ENCODE measurements at regions not wholly inside any gene's neighbourhood (a gene's known extent, or its start where the extent isn't known, plus 50 kb on each side); places are given as distances from the start of the nearest gene placed in this dataset.

GRCh38 chr16:35570946-35571345 is 2111.5 kb downstream of the TP53TG3F start:
- no peak for DNase-seq
- no peaks in the 10 kb centered on the region for H3K36me3 Mint-ChIP-seq (ENCODE audit: insufficient read depth, unreplicated experiment)
- Histone ChIP-seq H3K36me3 (ENCODE audit: control insufficient read depth, insufficient read depth, low read length) (no peaks in the 10 kb centered on the region), H3K4me1 (no peaks in the 10 kb centered on the region), H3K27me3 (replicated peaks; ENCODE audit: control insufficient read depth, insufficient read depth, low read length) (no peaks in the 10 kb centered on the region), H3K9me3 (no peaks in the 10 kb centered on the region), H3K4me3 (ENCODE audit: low read depth, low read length) (no peak overlapping the region)
- H3K4me1 Mint-ChIP-seq (ENCODE audit: low read depth, unreplicated experiment), result no peaks in the 10 kb centered on the region
- no TSS peak for BruUV-seq (replicated peaks)
- ChIA-PET CTCF (no interaction called here), POLR2A (no interaction called here)
- H3K27ac Mint-ChIP-seq (ENCODE audit: unreplicated experiment), result no peak overlapping the region
- no peaks in the 10 kb centered on the region for H3K27me3 Mint-ChIP-seq (ENCODE audit: insufficient read depth, unreplicated experiment)
- TF ChIP-seq CTCF (IDR thresholded peaks at IDR 0.05; ENCODE audit: insufficient read depth in 1 of 2, low read depth in 1 of 2, low read length in 1 of 2, severe bottlenecking in 1 of 2, unreplicated experiment in 1 of 2), result no peak
- H3K9me3 Mint-ChIP-seq (ENCODE audit: unreplicated experiment), result peaks cover 10% of the 10 kb centered on the region
- H3K4me3 Mint-ChIP-seq (ENCODE audit: unreplicated experiment), result no peak overlapping the region
- intact Hi-C loops (cut with micrococcal nuclease; ENCODE audit: unreplicated experiment), result no loop called here

DNA sequence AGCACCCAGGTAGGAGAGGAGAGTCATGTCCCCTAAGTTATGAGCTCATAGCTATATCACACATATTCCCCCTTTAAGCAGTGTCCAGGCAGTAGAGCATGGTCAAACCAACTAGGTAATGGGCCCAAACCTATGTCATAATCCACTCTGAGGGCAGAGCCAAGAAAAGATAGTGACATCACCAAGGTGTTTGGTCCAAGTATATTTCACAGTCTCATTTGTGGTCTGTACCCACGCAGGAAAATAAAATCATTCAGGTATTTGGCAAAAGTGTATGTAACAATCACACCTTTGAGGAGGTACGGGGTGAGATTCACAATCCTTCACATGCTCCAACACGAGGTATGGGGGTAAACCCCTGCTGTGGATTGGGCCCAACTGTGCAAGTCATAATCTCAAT is 2112.8 kb downstream of the TP53TG3F start:
- no peaks in the 10 kb centered on the region for H3K9me3 ChIP-seq
- BruUV-seq (replicated peaks), result no TSS peak

GRCh38 chr16:35573407-35573806 is 2114.0 kb downstream of the TP53TG3F start:
- no peaks in the 10 kb centered on the region for H3K9me3 ChIP-seq
- ChIA-PET CTCF (no interaction called here), POLR2A (no interaction called here)
- BruUV-seq (replicated peaks), result no TSS peak
- Mint-ChIP-seq H3K36me3 (ENCODE audit: insufficient read depth, unreplicated experiment) (no peaks in the 10 kb centered on the region), H3K27ac (ENCODE audit: unreplicated experiment) (no peak overlapping the region), H3K9me3 (ENCODE audit: unreplicated experiment) (peaks cover 10% of the 10 kb centered on the region), H3K4me1 (ENCODE audit: low read depth, unreplicated experiment) (no peaks in the 10 kb centered on the region), H3K4me3 (ENCODE audit: unreplicated experiment) (no peak overlapping the region), H3K27me3 (ENCODE audit: insufficient read depth, unreplicated experiment) (no peaks in the 10 kb centered on the region)
- H3K27me3 ChIP-seq (replicated peaks; ENCODE audit: control insufficient read depth, insufficient read depth, low read length), result no peaks in the 10 kb centered on the region
- no peak overlapping the region for H3K4me3 ChIP-seq (ENCODE audit: low read depth, low read length)
- no peaks in the 10 kb centered on the region for H3K4me1 ChIP-seq
- DNase-seq, result no peak
- intact Hi-C loops (cut with micrococcal nuclease; ENCODE audit: unreplicated experiment), result no loop called here
- no peaks in the 10 kb centered on the region for H3K36me3 ChIP-seq (ENCODE audit: control insufficient read depth, insufficient read depth, low read length)
- no peak for TF ChIP-seq CTCF (IDR thresholded peaks at IDR 0.05; ENCODE audit: insufficient read depth in 1 of 2, low read depth in 1 of 2, low read length in 1 of 2, severe bottlenecking in 1 of 2, unreplicated experiment in 1 of 2)

More for the DNA sequence above, 2112.8 kb downstream of the TP53TG3F start:
- no peaks in the 10 kb centered on the region for H3K27me3 Mint-ChIP-seq (ENCODE audit: insufficient read depth, unreplicated experiment)
- TF ChIP-seq CTCF (IDR thresholded peaks at IDR 0.05; ENCODE audit: insufficient read depth in 1 of 2, low read depth in 1 of 2, low read length in 1 of 2, severe bottlenecking in 1 of 2, unreplicated experiment in 1 of 2), result no peak
- H3K27me3 ChIP-seq (replicated peaks; ENCODE audit: control insufficient read depth, insufficient read depth, low read length), result no peaks in the 10 kb centered on the region
- CTCF ChIA-PET, result no interaction called here
- no peak for DNase-seq
- no peaks in the 10 kb centered on the region for H3K36me3 ChIP-seq (ENCODE audit: control insufficient read depth, insufficient read depth, low read length)
- H3K4me1 ChIP-seq, result no peaks in the 10 kb centered on the region
- peaks cover 10% of the 10 kb centered on the region for H3K9me3 Mint-ChIP-seq (ENCODE audit: unreplicated experiment)
- no peak overlapping the region for H3K4me3 ChIP-seq (ENCODE audit: low read depth, low read length)
- POLR2A ChIA-PET, result no interaction called here
- H3K4me1 Mint-ChIP-seq (ENCODE audit: low read depth, unreplicated experiment), result no peaks in the 10 kb centered on the region
- no peak overlapping the region for H3K27ac Mint-ChIP-seq (ENCODE audit: unreplicated experiment)
- no peaks in the 10 kb centered on the region for H3K36me3 Mint-ChIP-seq (ENCODE audit: insufficient read depth, unreplicated experiment)
- intact Hi-C loops (cut with micrococcal nuclease; ENCODE audit: unreplicated experiment), result no loop called here
- H3K4me3 Mint-ChIP-seq (ENCODE audit: unreplicated experiment), result no peak overlapping the region
